Activated T-helper 17 cell treated with anti-CD3 and anti-CD28 coated beads, Interleukin-2, amount 50 U/mL, for 72 hours (primary cell): ENCODE measurements at regions not wholly inside any gene's neighbourhood (a gene's known extent, or its start where the extent isn't known, plus 50 kb on each side); places are given as distances from the start of the nearest gene placed in this dataset.
"Not testable (repeated sequence)": the region's sequence is repeated elsewhere in the genome, so short reads cannot be mapped to it uniquely, and the experiment has no call there.

ENCODE experiments used
- ATAC-seq: fragments of 150-1000 bp; cut with Tn5 transposase; replicated peaks from 2 replicates; pipeline ENCODE4 v1.10.0; 2021; ENCODE audit warnings: mild to moderate bottlenecking, moderate library complexity
- H3K27ac Mint-ChIP-seq: one replicate; pipeline ENCODE4 v1.8.0; 2022; ENCODE audit warnings: mixed read lengths
- H3K27me3 Mint-ChIP-seq: one replicate; pipeline ENCODE4 v1.8.0; 2022; ENCODE audit warnings: mixed read lengths
- H3K36me3 Mint-ChIP-seq: one replicate; pipeline ENCODE4 v1.8.0; 2022; ENCODE audit warnings: low read depth, mild to moderate bottlenecking, mixed read lengths
- H3K4me1 Mint-ChIP-seq: one replicate; pipeline ENCODE4 v1.8.0; 2022; ENCODE audit warnings: mixed read lengths
- H3K4me3 Mint-ChIP-seq: one replicate; pipeline ENCODE4 v1.8.0; 2022; ENCODE audit warnings: mild to moderate bottlenecking, mixed read lengths
- H3K9me3 Mint-ChIP-seq: one replicate; pipeline ENCODE4 v1.8.0; 2022; ENCODE audit warnings: mixed read lengths

DNA sequence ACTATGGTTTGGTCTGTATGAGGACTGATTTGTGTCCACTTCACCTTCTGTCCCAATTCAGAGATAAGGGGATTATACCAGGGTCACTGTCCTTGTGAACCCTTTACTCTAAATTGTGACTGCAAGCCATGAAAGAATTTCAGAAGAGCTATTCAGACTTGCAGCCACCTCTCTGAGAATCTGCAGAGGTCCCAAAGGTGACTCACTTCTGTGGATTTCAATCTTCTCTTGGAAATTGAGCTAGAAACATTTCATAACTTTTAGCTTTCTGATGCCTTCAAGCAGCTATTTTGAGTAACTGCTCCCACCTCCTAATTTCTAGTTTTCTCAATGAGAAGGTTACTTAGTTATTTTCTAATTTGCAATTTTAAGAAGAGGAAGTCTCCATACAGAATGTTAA lies 1242.4 kb upstream of the ACVR2A start:
- no peak overlapping the region for H3K27ac Mint-ChIP-seq
- no peak overlapping the region for H3K4me3 Mint-ChIP-seq
- ATAC-seq: no peak
- no peaks in the 10 kb centered on the region for H3K27me3 Mint-ChIP-seq
- no peaks in the 10 kb centered on the region for H3K9me3 Mint-ChIP-seq
- H3K4me1 Mint-ChIP-seq: no peaks in the 10 kb centered on the region
- no peaks in the 10 kb centered on the region for H3K36me3 Mint-ChIP-seq

DNA sequence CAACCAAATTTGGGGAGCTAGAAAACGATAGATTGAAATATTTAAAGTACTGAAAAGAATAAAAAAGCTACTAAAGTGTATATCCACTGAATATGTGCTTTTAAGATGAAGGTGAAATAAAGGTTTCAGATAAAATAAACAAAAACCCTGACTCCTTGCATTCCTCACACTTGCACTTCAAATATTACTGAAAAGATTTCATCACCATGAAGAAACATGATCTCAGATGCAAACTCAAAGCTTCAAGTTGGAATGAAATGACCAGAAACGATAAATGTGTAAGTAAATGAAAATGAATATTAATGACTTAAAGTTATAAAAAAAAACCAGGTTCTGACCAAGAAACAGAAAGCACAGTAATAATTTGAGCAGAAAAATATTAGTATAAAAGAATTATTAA lies 1246.0 kb upstream of the ACVR2A start:
- H3K27me3 Mint-ChIP-seq: no peaks in the 10 kb centered on the region
- H3K27ac Mint-ChIP-seq: no peak overlapping the region
- peaks cover 3% of the 10 kb centered on the region for H3K9me3 Mint-ChIP-seq
- H3K36me3 Mint-ChIP-seq: no peaks in the 10 kb centered on the region
- no peaks in the 10 kb centered on the region for H3K4me1 Mint-ChIP-seq
- H3K4me3 Mint-ChIP-seq: no peak overlapping the region
- no peak for ATAC-seq

DNA sequence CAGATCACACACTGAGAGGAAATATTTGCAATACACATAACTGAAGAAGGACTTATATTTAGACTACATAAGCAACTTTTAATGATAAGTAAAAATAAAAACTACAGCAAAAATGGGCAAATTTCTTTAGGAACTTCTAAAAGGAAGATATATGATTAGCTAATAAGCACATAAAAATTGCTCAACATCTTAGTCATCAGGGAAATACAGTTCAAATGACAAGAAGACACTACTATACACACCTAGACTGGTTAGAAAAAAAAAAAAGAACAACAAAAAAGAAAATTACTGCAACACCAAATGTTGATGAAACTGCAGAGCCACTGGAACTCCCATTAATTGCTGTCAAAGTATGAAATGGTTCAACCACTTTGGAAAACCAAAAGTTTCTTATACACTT lies 1247.5 kb upstream of the ACVR2A start:
- no peak for ATAC-seq
- H3K9me3 Mint-ChIP-seq: peaks cover 8% of the 10 kb centered on the region

DNA sequence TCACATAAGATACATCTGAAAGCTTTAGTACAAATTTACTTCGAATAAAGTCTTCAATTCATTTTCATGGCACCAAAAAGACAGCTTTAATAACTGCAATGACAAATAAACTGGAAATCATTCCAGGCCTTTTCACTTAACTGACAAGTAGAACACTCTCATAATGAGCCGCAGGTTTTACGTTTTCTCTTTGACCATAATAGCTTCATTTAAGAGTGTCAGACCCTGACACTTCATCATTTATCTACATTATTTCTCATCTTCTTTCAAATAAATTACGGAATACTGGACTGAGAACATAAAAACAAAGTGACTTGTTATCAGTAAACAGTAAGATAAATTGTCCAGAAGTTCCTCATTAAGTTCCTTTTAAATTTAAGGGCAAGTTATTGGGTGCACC lies 1252.9 kb upstream of the ACVR2A start:
- no peak for ATAC-seq
- Mint-ChIP-seq H3K4me1 (no peaks in the 10 kb centered on the region), H3K4me3 (no peak overlapping the region), H3K27me3 (peaks cover 4% of the 10 kb centered on the region), H3K27ac (no peak overlapping the region), H3K36me3 (no peaks in the 10 kb centered on the region), H3K9me3 (peaks cover 8% of the 10 kb centered on the region)

More for the DNA sequence above, 1247.5 kb upstream of the ACVR2A start:
- H3K4me1 Mint-ChIP-seq: no peaks in the 10 kb centered on the region
- no peak overlapping the region for H3K4me3 Mint-ChIP-seq
- H3K27ac Mint-ChIP-seq: no peak overlapping the region
- H3K36me3 Mint-ChIP-seq: no peaks in the 10 kb centered on the region
- peaks cover 4% of the 10 kb centered on the region for H3K27me3 Mint-ChIP-seq

DNA sequence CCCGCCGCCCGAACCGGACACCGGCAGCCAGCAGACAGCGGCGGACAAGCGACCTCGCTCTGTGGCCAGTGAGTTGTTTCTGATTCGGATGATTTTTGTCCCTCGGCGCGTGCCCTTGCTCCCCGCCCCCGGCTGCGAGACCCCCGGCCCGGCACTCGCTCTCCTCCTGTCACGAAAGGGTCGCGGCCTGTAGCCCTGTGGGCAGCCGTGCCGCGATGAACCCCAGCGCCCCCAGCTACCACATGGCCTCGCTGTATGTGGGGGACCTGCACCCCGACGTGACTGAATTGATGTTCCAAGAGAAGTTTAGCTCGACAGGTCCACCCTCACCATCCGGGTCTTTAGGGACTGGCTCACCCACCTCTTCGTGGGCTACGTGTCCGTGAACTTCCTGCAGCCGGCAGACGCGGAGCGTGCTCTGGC lies 1257.5 kb upstream of the ACVR2A start:
- no peaks in the 10 kb centered on the region for H3K36me3 Mint-ChIP-seq
- no peaks in the 10 kb centered on the region for H3K27me3 Mint-ChIP-seq
- no peak overlapping the region for H3K27ac Mint-ChIP-seq
- H3K4me1 Mint-ChIP-seq: no peaks in the 10 kb centered on the region
- no peak for ATAC-seq
- no peaks in the 10 kb centered on the region for H3K9me3 Mint-ChIP-seq
- no peak overlapping the region for H3K4me3 Mint-ChIP-seq

DNA sequence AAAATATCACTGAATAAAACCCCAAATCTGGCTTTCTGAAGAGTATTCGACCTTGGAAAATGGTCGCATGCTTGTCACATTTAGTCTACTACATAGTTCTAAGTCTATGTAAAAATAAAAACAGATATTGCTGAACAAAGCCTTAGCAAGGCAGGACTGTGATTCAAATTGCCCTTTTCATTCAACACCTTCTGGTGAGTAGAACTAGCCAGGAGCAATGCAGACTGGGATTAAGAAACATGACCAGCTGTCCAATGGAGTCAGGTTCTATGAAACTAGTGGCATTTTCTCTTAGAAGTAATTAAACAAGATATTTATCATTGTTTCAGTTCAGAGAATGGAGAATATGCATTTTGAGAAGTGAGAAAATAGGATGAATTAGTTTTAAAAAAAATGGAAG lies 1260.5 kb upstream of the ACVR2A start:
- Mint-ChIP-seq H3K4me3 (no peak overlapping the region), H3K4me1 (no peaks in the 10 kb centered on the region), H3K36me3 (no peaks in the 10 kb centered on the region), H3K27ac (no peak overlapping the region), H3K27me3 (no peaks in the 10 kb centered on the region), H3K9me3 (no peaks in the 10 kb centered on the region)
- no peak for ATAC-seq

DNA sequence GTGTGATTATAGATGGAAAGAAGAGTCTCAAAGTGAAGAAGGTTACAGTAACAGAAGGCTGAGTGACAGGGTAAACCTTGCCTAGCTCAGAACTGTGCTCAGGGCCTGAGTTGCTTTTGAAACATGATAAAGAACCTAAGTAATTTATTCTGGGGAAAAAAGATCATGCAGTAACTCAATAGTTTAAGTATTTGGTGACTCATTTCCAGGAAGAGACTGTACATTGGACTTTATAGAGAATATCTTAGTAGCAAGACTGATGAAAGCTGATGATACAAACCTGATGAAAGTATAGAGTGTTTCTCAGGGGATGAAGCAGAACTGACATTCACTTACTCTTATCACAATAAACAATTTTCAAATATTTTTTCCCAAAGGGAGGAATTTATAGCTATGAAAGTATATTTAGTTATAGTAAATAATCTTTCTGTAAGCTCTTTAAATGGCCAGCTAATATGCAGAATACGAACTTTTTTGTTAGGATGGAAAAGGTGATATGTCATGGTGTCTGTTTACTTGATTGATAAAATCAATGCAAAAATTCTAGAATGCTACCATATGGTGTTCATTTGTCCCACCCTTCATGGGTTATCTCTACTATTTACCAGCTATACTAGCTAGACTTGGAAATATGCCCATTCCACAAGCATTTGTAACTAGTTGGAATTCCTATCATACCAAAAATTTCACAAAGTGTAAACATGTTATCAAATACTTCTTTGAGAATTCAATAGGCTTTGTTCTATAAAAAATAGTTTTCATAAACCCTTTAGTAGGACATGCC lies 1265.5 kb upstream of the ACVR2A start:
- H3K4me3 Mint-ChIP-seq: no peak overlapping the region
- ATAC-seq: no peak
- H3K4me1 Mint-ChIP-seq: no peaks in the 10 kb centered on the region
- no peaks in the 10 kb centered on the region for H3K27me3 Mint-ChIP-seq
- no peaks in the 10 kb centered on the region for H3K36me3 Mint-ChIP-seq
- no peak overlapping the region for H3K27ac Mint-ChIP-seq
- H3K9me3 Mint-ChIP-seq: no peaks in the 10 kb centered on the region

DNA sequence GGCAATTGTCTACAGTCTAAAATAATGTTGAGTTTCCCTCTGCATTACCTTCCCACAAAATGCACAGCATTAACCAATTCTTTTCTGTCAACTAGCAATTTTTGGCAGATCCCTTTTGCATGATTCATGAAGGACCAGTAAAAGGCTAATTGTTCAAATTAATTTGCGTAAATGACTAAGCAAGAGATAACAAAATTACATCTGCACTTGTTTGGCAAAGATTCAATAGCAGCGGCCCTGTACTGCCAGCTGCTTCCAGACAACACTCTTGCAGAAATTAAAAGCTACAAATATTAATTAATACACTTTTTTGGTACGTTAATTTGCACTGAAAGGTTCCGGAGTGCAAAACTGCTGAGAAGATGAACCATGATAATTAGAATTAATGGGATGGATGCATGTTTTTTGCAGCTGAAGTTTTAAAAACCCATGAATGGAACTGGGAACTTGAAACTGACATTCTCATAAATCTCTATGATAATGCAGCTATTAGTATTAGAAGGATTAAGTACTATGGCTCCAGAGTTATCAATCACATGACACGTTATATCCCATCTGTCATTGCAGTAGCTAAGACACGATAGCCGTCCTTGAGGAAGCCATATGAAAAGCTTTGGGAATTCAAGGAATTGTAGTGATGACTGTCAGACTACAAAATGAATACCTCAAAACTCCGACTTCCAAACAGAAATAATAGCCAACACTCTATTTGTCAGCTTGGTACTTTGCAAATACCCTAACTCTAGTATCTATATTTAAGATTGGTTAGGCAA lies 1268.3 kb upstream of the ACVR2A start:
- Mint-ChIP-seq H3K36me3 (no peaks in the 10 kb centered on the region), H3K4me3 (no peak overlapping the region), H3K4me1 (no peaks in the 10 kb centered on the region), H3K27me3 (no peaks in the 10 kb centered on the region), H3K27ac (no peak overlapping the region), H3K9me3 (no peaks in the 10 kb centered on the region)
- ATAC-seq: no peak

DNA sequence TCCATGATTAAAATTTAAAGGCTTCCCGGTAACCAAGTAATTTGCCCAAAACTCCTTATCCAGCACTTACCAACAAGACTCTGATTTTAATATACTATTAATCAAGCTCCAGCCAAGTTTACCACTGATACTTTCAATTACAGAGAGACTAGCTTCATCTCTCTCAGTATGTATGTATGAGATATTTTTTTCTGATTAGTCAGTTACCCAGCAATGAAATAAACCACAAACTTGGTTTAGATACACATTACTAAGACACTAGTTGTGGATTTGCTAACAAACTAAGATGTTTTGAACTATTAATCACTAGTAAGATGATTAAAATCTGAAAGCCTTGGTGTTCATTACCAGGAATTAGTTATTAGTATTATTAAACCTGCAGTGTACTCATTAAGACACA lies 1272.2 kb upstream of the ACVR2A start:
- ATAC-seq: no peak
- H3K4me3 Mint-ChIP-seq: no peak overlapping the region
- H3K27ac Mint-ChIP-seq: no peak overlapping the region
- H3K36me3 Mint-ChIP-seq: no peaks in the 10 kb centered on the region
- H3K4me1 Mint-ChIP-seq: no peaks in the 10 kb centered on the region
- H3K9me3 Mint-ChIP-seq: peaks cover 3% of the 10 kb centered on the region
- no peaks in the 10 kb centered on the region for H3K27me3 Mint-ChIP-seq

DNA sequence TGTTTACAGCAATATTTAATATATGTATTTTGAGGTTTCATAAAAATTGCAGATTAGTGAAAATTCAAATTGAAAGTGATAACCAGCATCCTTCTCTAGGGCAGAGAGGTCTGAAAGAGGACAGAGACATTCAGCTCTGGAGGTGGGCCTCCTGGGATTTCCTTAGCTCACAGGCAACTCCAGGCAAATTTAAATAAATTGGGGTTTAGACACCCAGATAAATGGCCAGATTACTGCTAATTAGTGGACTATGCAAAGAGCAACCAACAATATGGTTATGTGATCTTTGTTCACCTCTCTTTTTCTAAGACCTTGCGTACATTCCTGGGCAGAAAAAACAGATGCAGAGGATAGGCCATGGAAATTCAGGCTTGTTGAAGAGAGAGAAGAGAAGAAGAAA lies 1282.8 kb upstream of the ACVR2A start:
- no peak for ATAC-seq
- Mint-ChIP-seq H3K4me1 (no peaks in the 10 kb centered on the region), H3K4me3 (no peak overlapping the region), H3K27ac (no peak overlapping the region), H3K9me3 (no peaks in the 10 kb centered on the region), H3K36me3 (no peaks in the 10 kb centered on the region), H3K27me3 (no peaks in the 10 kb centered on the region)

DNA sequence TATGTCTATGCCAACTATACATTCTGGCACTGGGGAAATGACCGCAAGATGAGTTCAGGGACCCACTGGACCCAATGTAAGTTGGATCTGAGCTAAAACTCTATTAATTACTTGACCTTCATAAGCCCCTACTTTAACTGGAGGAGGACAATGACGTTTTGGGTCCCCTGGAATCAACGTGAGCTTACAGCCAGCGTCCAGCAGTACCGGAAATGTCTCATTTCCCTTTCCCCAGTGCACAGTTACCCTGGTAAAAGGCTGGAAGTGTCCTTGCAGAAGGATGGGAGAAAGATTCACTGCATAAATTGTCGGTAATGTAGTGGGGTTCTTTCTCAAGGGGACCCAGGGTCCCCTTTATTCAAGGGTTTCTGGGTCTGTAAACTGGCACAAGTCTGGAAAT lies 1297.6 kb upstream of the ACVR2A start:
- Mint-ChIP-seq H3K27me3 (no peaks in the 10 kb centered on the region), H3K36me3 (no peaks in the 10 kb centered on the region), H3K4me1 (no peaks in the 10 kb centered on the region), H3K27ac (no peak overlapping the region), H3K4me3 (no peak overlapping the region), H3K9me3 (no peaks in the 10 kb centered on the region)
- ATAC-seq: no peak

DNA sequence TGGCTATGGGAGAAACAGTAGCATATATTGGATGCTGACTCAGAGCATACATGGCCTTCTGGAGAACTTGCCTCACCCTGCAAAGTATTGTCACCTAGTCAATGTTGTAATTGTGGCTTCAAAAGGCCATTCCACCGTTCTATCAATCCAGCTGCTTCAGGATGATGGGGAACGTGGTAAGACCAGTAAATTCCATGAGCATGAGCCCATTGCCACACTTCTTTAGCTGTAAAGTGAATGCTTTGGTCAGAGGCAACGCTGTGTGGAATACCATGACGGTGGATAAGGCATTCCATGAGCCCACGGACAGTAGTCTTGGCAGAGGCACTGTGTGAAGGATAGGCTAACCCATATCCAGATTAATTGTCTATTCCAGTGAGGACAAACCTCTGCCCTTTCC lies 1300.1 kb upstream of the ACVR2A start:
- Mint-ChIP-seq H3K27me3 (no peaks in the 10 kb centered on the region), H3K9me3 (no peaks in the 10 kb centered on the region), H3K4me1 (no peaks in the 10 kb centered on the region), H3K4me3 (no peak overlapping the region), H3K27ac (no peak overlapping the region), H3K36me3 (no peaks in the 10 kb centered on the region)
- ATAC-seq: no peak

DNA sequence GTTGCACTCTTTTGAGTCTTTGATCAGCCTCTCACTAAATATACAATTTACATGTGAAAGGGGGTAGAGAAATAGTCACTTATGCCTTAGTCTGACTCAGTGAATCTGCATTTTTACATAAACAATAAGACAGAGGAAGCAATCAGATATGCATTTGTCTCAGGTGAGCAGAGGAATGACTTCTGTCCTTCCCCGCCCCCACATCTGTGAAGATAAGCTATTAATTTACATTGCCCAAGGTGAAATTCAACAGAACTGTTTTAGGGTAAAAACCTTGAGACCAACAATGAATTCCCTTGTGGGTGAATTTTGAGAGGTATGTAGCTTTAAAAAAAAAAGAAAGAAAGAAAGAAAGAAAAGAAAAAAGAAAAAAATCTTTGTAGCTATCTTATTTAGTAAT lies 1302.9 kb upstream of the ACVR2A start:
- no peak for ATAC-seq
- Mint-ChIP-seq H3K27ac (no peak overlapping the region), H3K36me3 (no peaks in the 10 kb centered on the region), H3K4me1 (no peaks in the 10 kb centered on the region), H3K4me3 (no peak overlapping the region), H3K27me3 (no peaks in the 10 kb centered on the region), H3K9me3 (peaks cover under 1% of the 10 kb centered on the region)

DNA sequence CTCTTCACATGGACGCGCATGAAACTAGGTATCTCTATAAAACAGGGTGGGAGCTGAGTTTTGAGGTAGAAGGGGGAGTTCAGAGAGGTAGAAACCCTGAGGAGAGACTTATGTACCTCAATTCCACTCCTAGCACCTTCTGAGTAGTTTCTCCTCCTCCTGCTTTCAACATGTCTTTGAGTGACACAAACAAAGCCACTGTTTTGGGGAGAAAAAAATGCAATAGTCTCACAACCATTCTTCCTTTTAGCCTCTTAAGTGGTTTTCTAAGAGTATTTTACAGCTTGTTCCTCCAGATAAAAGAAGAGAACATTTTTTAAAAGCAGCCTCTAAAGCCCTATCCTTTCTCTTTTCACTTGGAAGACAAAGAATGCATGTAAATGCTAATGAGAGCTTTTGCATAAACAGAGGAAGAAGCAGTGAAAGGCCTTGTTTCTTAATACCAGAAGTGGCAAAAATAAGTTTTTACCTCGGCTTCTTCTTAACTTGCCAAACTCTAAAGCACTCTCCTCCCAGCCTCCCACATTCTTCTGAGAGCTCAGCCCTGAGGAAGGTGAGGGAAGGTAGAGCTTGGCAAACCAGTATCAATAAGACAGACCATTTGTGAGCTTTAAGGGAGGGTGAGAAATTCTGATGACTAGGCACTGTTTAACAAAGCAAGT lies 1304.4 kb upstream of the ACVR2A start:
- no peak for ATAC-seq
- no peaks in the 10 kb centered on the region for H3K36me3 Mint-ChIP-seq
- H3K27ac Mint-ChIP-seq: no peak overlapping the region
- no peaks in the 10 kb centered on the region for H3K27me3 Mint-ChIP-seq
- H3K9me3 Mint-ChIP-seq: peaks cover 4% of the 10 kb centered on the region
- H3K4me1 Mint-ChIP-seq: no peaks in the 10 kb centered on the region
- H3K4me3 Mint-ChIP-seq: no peak overlapping the region

DNA sequence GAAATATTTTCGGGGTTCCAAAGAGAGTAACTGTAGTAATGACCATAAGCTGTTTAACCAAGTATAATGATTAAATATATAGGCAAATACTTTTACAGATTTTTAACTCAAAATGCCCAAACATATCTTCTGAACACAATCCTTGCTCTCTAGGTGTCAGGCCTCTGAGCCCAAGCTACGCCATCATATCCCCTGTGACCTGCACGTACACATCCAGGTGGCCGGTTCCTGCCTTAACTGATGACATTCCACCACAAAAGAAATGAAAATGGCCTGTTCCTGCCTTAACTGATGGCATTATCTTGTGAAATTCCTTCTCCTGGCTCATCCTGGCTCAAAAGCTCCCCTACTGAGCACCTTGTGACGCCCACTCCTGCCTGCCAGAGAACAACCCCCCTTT lies 1305.1 kb upstream of the ACVR2A start:
- not testable (repeated sequence) for H3K4me3 Mint-ChIP-seq, H3K27me3 Mint-ChIP-seq, H3K9me3 Mint-ChIP-seq, H3K4me1 Mint-ChIP-seq, H3K36me3 Mint-ChIP-seq, ATAC-seq, H3K27ac Mint-ChIP-seq
